Keratinocyte (primary cell): ENCODE measurements at regions not wholly inside any gene's neighbourhood (a gene's known extent, or its start where the extent isn't known, plus 50 kb on each side); places are given as distances from the start of the nearest gene placed in this dataset.
A peak's percentile ranks its signal among the peaks of the same experiment; 100 is the strongest.

Experiments used
- DNase-seq: peaks from one replicate; pipeline ENCODE4 v3.0.0-alpha.2; 2011; ENCODE audit warnings: low read depth, missing footprints, low spot score
- FAIRE-seq: peaks from 2 replicates; lab custom pipeline; 2011; peaks lifted over from hg19 to GRCh38; lab: Jason Lieb, UNC
- H2AFZ ChIP-seq: 2 replicates; pipeline ENCODE4 v1.6.0; 2012; ENCODE audit warnings: low read length, control low read depth, inconsistent platforms; ENCODE audit not compliant: control insufficient read depth
- H3K27ac ChIP-seq: 2 replicates; pipeline ENCODE4 v1.5.1; 2011; ENCODE audit warnings: low read length; ENCODE audit not compliant: control insufficient read depth, insufficient read depth
- H3K27me3 ChIP-seq: 3 replicates; pipeline ENCODE4 v1.6.0; 2011; ENCODE audit warnings: low read length; ENCODE audit not compliant: control insufficient read depth, insufficient read depth; ENCODE audit errors: extremely low read depth
- H3K36me3 ChIP-seq, 2 experiments: 2 replicates in 1 of 2; 3 replicates in 1 of 2; pipeline ENCODE4 v1.5.1; 2011; ENCODE audit warnings: low read length in 2 of 2, mild to moderate bottlenecking in 1 of 2; ENCODE audit not compliant: control insufficient read depth in 2 of 2, insufficient read depth in 2 of 2; ENCODE audit errors: extremely low read depth in 1 of 2
- H3K4me1 ChIP-seq: 3 replicates; pipeline ENCODE4 v1.5.1; 2011; ENCODE audit warnings: low read length; ENCODE audit not compliant: control insufficient read depth, insufficient read depth; ENCODE audit errors: extremely low read depth
- H3K4me2 ChIP-seq: 3 replicates; pipeline ENCODE4 v1.6.0; 2011; ENCODE audit warnings: low read depth, low read length; ENCODE audit not compliant: control insufficient read depth, insufficient read depth; ENCODE audit errors: extremely low read depth
- H3K4me3 ChIP-seq, 3 experiments: fragments of 200-600 bp in 1 of 3; sonication (generic) in 1 of 3; 2 replicates in 2 of 3; 3 replicates in 1 of 3; pipeline ENCODE4 v1.5.1; 2011 to 2016; ENCODE audit warnings: low read length in 3 of 3, mild to moderate bottlenecking in 3 of 3, control low read depth in 2 of 3, inconsistent platforms in 1 of 3, low read depth in 1 of 3, mixed read lengths in 1 of 3, mixed run types in 1 of 3, moderate library complexity in 1 of 3; ENCODE audit not compliant: control insufficient read depth in 2 of 3, insufficient read depth in 2 of 3; ENCODE audit errors: extremely low read depth in 1 of 3
- H3K79me2 ChIP-seq: 2 replicates; pipeline ENCODE4 v1.6.0; 2012; ENCODE audit warnings: low read length; ENCODE audit not compliant: control insufficient read depth, insufficient read depth
- H3K9ac ChIP-seq: 3 replicates; pipeline ENCODE4 v1.6.0; 2011; ENCODE audit warnings: low read length; ENCODE audit not compliant: control insufficient read depth, insufficient read depth; ENCODE audit errors: extremely low read depth
- H3K9me1 ChIP-seq: 3 replicates; pipeline ENCODE4 v1.6.0; 2011; ENCODE audit warnings: low read length; ENCODE audit not compliant: control insufficient read depth, insufficient read depth; ENCODE audit errors: extremely low read depth
- H3K9me3 ChIP-seq: 2 replicates; pipeline ENCODE4 v1.5.1; 2012; ENCODE audit warnings: low read depth, low read length; ENCODE audit not compliant: control insufficient read depth
- H4K20me1 ChIP-seq: 3 replicates; pipeline ENCODE4 v1.6.0; 2011; ENCODE audit warnings: low read length; ENCODE audit not compliant: control insufficient read depth, insufficient read depth; ENCODE audit errors: extremely low read depth
- EZH2 ChIP-seq: IDR thresholded peaks from one replicate; pipeline ENCODE4 v1.6.1; 2012; ENCODE audit warnings: inconsistent platforms, mild to moderate bottlenecking, low read length, moderate library complexity
- dilution Hi-C: fragments of 300-500 bp; cut with MboI; formaldehyde crosslinking; loops from one replicate; pipeline ENCODE4 v1.7.0; 2020; ENCODE audit warnings: low sequenced_read_pairs; ENCODE audit not compliant: extremely low pct_ligation_motif_present
- TF ChIP-seq, protein P1 (sequence below), 3 experiments: IDR thresholded peaks in 1 of 3; conservative IDR thresholded peaks in 1 of 3; optimal IDR thresholded peaks in 1 of 3; 2 replicates in 2 of 3; 3 replicates in 1 of 3; pipeline versions ENCODE3 to v1.5.1; 2011; ENCODE audit warnings: low read length in 3 of 3, mild to moderate bottlenecking in 3 of 3, moderate library complexity in 2 of 3, control low read depth in 1 of 3, inconsistent platforms in 1 of 3; ENCODE audit not compliant: insufficient read depth in 2 of 3; ENCODE audit errors: extremely low read depth in 1 of 3

DNA sequence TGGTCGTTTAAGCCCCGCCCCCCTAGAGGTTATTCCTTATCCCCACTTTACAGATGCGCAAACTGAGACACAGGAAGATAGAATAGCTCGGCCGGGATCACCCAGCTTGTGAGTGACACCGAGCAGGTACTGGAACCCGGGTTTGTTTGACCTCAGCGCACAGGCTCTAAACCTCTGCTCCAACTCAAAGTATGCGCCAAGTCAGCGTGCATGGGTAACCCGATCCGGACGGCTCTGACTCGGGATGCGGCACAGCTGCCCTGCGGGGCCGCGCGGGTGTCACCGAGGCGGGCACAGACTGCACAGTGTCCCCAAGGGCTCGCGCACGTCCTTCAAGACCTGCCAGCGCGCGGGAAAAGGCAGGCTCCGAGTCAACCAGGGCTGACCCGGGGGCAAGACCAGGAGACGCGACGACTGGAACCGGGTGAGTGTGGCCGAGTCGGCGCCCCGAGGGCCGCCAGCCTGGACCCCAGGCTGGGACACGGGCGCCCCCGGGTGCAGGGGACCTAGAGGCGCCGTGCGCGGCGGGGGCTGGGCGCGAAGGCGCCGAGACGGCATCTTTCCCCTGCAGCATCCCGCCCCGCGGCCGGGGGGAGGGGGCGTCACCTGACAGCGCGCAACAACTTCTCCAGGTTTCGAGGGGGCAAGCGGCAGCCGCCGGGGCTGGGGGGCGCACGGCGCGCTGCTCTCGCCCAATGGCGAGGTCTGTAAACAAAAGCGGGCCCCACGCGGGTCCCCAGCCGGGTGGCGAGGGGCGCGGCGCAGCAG, 101.9 kb upstream of the SOD1 start:
- Histone ChIP-seq H3K27ac (no peak overlapping the region), H3K27me3 (peaks cover 10% of the 10 kb centered on the region), H3K36me3 (no peaks in the 10 kb centered on the region), H3K4me3 (peak overlapping the region; percentile 46 to 81 (median 76)), H4K20me1 (no peaks in the 10 kb centered on the region), H3K9me1 (no peaks in the 10 kb centered on the region), H3K4me1 (peaks cover 15% of the 10 kb centered on the region), H2AFZ (no peak overlapping the region), H3K9ac (no peak overlapping the region), H3K4me2 (peak overlapping the region; percentile 68), H3K9me3 (no peaks in the 10 kb centered on the region), H3K79me2 (no peaks in the 10 kb centered on the region)
- DNase-seq (no peak), FAIRE-seq (no peak)
- peak; percentile 78 for TF ChIP-seq EZH2
- TF ChIP-seq, protein P1, sequence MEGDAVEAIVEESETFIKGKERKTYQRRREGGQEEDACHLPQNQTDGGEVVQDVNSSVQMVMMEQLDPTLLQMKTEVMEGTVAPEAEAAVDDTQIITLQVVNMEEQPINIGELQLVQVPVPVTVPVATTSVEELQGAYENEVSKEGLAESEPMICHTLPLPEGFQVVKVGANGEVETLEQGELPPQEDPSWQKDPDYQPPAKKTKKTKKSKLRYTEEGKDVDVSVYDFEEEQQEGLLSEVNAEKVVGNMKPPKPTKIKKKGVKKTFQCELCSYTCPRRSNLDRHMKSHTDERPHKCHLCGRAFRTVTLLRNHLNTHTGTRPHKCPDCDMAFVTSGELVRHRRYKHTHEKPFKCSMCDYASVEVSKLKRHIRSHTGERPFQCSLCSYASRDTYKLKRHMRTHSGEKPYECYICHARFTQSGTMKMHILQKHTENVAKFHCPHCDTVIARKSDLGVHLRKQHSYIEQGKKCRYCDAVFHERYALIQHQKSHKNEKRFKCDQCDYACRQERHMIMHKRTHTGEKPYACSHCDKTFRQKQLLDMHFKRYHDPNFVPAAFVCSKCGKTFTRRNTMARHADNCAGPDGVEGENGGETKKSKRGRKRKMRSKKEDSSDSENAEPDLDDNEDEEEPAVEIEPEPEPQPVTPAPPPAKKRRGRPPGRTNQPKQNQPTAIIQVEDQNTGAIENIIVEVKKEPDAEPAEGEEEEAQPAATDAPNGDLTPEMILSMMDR (optimal IDR thresholded peaks at IDR 0.05 in 1 of 3, IDR thresholded peaks at IDR 0.05 in 1 of 3, conservative IDR thresholded peaks at IDR 0.05 in 1 of 3; ENCODE audit: extremely low read depth in 1 of 3, insufficient read depth in 2 of 3, low read length in 3 of 3) = no peak
- dilution Hi-C loops = no loop called here

DNA sequence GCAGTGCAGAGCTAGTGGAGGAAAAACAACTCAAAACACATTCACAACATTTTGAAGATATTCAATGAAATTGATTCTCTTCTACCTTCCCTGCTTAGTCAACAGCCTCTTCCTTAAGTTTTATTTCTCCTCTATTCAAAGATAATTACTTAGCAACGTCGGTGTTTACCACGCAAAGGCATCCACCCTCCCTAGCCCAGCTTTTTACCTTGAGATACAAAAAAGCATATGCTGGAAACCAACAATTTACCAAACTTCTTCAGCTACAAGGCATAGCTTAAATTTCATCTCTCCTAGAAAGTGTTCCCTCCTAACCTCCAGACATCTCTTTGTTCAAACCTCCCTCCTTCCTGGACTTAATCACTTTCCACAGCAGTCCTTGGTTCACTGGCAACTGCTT, 102.8 kb upstream of the SOD1 start:
- peaks cover 10% of the 10 kb centered on the region for H3K27me3 ChIP-seq
- no peaks in the 10 kb centered on the region for H4K20me1 ChIP-seq
- H3K27ac ChIP-seq = no peak overlapping the region
- H3K9ac ChIP-seq = no peak overlapping the region
- no peak overlapping the region for H2AFZ ChIP-seq
- dilution Hi-C loops = no loop called here
- no peaks in the 10 kb centered on the region for H3K9me3 ChIP-seq
- TF ChIP-seq, protein P1 (optimal IDR thresholded peaks at IDR 0.05 in 1 of 3, IDR thresholded peaks at IDR 0.05 in 1 of 3, conservative IDR thresholded peaks at IDR 0.05 in 1 of 3; ENCODE audit: extremely low read depth in 1 of 3, insufficient read depth in 2 of 3, low read length in 3 of 3) = no peak
- no peak for TF ChIP-seq EZH2
- no peak overlapping the region for H3K4me3 ChIP-seq
- H3K4me2 ChIP-seq = no peak overlapping the region
- no peaks in the 10 kb centered on the region for H3K79me2 ChIP-seq
- H3K9me1 ChIP-seq = no peaks in the 10 kb centered on the region
- H3K4me1 ChIP-seq = peaks cover 15% of the 10 kb centered on the region
- FAIRE-seq = no peak
- DNase-seq = no peak
- no peaks in the 10 kb centered on the region for H3K36me3 ChIP-seq
